IPS DF 4.7 (cell line): ENCODE measurements at regions not wholly inside any gene's neighbourhood (a gene's known extent, or its start where the extent isn't known, plus 50 kb on each side); places are given as distances from the start of the nearest gene placed in this dataset.

Source experiments
- DNase-seq: peaks from one replicate; pipeline ENCODE4 v3.0.0-alpha.2; 2013; ENCODE audit warnings: low spot score; ENCODE audit errors: extremely low read depth

DNA sequence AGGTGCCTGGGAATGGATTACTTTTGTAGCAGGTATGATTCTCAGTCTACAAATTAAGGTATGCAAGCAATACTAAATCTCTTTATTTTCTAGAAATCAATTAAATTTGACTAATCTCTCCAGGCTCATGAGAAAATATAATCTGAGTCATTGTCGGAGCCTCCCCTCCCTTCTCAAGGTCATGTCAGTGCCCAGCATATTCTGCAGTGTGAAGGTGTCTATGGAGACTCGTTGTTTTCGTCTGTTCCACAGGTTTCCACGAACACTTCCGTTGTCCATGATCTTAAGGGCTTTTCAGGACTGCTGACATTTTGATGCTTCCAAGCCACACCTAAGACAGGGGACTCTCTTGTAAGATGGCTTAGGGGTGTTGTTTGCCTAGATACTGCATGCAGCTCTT is 56.6 kb upstream of the SCOC start:
- no peak for DNase-seq

DNA sequence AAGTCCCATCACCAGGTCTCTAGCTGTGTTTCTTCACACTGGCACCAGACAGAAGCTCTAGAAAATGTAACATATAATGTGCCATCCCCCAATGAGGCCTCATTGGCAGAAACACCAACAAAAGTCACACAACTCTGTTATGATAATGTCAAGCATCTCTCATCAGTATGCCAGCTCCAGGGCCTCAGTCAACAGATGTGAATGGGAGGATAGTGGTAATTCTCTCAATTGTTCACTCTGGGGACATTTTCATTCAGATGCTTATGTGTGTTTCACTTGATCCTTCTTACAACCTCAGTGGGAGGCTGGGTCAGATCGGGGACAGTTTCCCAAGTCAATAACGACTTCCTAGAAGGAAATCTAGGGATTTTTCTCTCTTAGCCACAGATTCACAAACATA is 57.5 kb upstream of the SCOC start:
- DNase-seq = peak; percentile 33

DNA sequence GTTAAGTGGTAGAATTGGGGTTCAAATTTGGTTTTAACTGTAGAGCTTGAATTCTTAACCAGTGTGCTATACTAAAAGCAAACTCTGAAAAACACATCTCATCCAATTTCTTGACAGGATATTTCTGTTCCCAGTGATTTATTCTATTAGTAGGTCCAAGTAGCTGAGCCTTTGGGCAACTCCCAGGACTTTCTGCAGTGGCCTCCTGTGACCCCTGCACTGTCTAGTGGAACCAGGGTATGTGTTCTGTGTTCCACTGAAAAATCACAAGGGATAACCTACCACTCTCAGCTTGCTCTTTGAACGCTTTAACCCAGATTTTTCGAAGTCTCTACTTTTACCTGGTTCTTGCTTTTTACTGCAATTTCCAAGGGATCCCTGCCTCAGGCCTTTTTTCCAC is 58.0 kb upstream of the SCOC start:
- no peak for DNase-seq

DNA sequence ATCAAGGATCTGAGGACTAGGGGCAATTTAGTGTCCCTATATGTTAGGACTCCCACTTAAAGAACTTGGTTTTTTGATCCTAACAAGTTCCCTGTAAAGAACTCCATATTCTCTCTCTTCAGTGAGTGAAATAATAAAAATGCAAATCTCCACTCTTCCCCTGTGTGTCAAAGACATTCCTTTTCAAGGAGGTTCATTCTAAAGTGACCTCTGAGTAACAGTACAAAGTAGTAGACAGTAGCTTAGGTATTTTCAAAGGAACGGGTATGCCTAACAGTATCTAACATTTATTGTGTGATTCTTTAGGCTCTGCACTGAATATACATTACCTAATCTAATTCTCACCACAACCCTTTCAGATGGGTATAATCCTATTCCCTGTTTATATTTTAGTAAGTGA is 58.4 kb upstream of the SCOC start:
- DNase-seq = no peak

DNA sequence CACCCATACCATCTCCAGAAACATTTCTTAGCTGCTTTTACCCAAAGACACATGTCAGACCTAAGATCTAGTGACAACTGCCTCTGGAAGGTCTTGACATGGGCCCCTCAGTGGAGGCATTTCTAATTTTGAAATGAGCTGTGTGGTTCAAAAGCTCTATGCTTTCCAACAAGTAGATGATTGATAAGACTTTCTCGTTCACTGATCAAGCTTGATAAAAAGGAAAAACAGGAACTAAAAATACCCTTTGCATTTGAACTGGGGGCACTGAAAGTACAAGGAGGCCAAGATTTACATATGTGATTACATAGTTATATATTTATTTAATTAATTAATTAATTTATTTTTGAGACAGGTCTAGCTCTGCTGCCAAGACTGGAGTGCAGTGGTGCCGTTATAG is 61.3 kb upstream of the SCOC start:
- DNase-seq = no peak

DNA sequence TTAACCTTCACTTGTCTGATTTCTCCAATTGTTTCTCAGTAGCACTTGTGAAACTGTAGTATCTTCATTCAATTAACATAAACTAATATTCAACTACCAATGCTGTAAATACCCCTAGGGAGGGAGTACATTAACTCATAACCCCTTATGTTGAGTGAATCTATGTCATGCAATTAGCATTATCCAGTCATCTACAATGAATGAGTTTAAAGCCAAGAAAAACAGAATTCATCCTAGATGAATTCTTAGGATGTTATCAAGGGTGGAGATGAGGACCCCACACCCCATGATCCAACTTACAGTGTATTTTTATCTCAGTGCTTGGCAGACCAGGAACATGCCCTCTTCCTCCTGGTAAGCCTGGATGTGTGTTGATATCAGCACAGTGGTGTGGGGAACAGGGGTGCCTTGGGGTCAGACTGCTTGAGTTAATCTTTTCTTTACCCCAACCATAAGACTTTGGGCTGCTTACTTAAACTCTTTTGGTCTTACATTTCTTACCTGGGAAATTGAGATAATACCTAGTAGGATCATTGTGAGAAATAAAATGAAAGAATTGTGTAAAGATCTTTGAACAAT is 62.1 kb upstream of the SCOC start:
- DNase-seq = no peak

DNA sequence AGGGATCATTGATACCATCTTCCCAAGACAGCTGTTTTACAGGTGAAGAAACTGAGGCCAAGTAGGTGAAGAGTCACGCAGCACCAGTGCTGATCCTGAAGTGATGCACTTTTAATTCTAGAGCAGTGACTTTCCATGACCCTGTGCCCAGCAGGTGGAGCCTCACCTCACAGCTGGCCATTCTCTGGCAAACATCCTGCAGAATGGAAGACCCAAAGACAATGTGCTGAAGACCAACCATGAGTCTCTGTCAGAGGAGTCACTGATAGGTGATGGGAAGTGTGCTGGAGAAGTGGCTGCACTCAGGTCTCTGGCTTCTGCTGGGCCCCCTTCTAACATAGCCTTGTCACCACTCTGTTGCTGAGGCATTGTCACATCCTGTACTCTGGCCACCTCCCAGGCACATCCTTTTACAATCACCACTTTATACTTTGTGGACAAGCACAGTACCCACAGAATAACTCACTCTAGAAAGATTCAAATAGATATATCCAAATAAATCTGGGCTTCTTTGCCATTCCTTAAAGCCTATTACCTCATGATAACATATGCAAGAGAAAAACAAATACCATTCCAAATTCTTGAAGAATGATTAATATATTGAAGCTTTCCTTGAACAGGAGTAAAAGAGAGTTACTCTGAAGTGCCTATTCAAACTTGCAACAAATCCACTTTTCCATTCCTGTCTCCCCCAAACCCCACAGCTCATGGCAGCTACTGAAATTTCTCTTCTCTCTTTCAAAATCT is 64.1 kb upstream of the SCOC start:
- DNase-seq = no peak

DNA sequence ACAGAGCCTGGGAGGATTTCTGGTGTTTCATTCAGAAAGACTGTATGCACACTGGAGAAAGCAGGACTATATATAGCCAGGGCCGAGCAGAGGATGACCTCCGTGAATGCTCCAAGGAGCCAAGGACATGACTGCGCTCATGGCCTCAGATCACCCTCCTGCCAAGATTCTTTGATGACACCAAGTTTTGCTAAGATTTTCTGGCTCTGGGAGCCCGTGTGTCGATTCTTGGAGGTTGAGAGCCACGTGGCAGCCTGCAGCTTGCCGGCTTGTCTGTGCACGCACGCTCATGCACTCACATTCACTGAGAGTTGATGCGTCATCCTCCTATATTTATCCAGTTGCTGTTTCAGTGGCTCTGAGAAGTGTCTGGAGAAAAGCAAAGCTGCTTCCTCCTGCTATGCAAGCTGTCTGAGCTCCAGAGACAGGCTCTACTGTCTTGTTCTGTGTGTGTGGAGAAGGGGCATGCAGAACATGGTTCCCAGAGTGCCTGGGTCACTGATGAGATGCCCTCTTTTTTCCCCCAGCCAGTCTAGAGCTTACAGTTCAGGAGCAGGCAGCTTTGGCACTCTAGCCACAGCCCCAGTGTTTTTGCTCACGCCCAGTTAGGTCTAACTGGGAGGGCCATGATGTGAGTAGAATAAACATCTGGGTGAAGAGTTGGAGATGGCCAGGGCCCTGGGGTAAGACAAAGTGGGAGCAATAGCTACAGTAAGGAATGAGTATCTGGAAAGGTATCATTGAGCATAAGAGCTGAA is 64.9 kb upstream of the SCOC start:
- DNase-seq = no peak

DNA sequence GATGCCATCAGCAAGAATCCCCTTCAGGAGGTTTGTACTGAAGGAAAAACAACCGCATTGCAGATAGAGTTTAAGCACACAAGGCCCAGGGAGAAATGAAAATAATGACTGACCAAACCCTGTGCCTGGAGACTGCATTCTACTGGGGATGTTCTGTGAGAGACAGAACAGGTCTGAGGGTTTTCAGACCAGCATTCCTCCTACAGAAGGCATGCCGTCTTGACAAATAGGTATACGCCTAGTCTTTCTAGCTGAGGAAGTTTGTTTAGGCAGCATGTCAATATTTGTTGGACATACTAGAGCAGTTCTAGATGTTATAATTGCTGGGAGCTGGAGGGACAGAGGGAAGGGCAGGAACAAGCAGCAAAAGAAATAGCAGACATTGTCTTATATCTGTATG is 68.4 kb upstream of the SCOC start:
- DNase-seq = no peak

DNA sequence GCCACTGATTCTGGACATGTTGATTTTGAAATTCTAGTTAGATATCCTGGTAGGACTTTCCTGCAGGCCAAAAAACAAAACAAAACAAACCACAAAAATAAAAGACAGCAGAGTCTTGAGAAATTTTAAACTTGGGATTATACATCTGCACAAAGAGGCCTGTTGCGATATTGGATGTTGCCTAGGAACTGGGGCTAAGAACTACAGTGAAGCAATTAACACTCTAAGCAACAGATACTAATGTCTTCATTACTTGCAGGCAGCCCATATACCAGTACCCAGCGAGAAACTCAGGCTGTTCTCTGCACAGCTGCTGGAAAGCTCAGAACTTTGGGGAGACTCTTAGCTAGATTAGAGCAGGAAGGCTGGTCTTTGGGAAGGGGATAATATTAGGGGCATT is 69.1 kb upstream of the SCOC start:
- no peak for DNase-seq

DNA sequence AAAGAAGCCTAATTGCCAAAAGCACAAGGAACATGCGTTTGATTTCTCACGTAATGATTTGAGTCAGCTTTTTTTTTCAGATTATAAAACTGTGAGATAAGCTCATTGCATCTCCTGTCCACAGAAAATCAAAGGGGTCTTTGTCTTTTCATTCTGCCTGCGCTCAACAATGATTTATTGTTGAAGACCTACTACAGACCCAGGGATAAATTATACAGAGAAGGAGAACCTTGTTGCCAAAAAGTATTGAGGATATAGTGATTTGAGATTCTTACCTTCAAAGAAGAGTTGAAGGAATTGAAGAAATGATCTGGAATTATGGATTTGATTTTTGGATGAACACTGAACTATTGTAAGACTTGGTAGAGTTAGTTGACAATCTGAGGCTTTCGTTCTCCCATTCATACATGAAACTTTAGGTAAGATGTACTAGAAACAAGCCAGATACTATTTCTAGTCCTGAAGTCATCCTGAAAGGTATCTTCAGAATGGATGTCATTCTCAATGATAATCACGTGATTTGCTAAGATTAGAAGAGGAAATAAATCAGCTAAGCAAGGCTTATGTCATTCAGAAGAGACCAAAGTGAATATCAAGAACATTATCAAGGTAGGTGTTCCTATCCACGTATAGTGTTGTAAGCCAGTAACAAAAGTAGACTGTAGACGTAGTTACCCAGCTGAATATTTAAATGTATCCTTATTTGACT is 71.1 kb upstream of the SCOC start:
- DNase-seq = no peak

DNA sequence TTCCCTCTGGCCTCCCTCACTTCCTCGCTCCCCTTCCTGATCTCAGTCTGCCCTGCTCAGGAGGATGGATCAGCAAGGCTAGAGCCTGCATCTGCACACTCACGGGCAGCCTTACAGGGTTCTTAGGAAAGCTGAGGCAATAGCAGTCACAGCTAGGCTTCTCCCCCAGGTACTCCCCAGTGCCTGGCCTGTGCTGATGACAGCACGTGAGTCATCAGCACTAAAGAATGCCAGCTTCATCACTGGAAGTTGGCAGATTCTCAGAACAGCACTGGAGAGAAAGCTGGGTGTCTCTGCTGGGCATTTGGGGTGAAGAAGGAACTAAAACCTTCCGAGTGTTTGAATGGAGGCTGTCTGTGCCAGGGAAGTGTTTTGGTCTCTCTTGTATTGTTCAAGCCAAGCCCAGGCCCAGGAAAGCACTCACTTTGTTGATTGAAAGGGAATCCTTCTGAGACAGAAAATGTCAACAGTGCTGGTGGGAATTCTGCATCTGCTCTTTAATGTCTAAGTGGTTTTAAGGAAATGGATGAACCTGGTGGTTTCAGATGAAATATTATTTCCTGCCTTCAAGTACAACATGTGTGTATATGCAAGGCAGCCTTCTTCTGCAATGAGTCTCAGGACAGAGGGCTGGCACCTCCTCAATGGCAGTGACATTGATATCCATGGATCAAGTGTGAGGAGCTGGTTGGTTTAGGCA is 73.0 kb upstream of the SCOC start:
- no peak for DNase-seq

DNA sequence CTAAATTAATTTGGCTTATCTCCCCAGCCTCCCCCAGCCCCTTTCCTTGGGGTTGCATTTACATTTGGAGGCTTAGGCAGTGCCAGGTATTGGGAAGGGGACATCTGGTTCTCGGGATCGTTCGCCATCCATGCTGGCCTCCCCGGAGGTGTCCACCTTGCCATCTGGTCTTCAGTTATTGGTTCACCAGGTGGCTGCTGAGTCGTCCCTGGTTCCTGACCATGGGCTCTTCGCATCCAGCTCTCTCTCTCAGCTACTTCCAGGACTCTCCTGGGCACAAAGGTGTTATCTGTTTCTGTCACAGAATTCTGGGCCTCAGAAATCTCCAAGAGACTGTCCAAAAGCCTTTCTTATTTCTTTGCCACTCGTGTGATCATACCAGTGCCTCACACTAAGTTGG is 75.4 kb upstream of the SCOC start:
- no peak for DNase-seq

DNA sequence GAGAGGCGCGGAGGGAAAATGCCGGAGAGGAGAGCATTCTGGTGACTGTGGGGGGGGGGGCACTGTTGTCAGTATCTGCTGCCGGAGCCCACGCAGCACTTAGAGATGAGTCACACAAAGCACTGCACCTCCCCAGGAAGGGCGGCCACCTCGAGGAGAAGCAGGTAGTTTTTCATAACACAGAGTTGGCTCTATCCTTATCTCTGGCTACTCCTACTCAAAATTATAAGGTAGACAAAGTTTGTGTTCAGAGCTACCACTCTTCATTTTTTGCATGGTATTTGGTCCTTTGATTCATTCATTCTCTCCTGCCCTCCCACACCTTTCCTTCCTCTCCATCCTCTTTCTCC is 76.2 kb upstream of the SCOC start:
- DNase-seq = no peak

DNA sequence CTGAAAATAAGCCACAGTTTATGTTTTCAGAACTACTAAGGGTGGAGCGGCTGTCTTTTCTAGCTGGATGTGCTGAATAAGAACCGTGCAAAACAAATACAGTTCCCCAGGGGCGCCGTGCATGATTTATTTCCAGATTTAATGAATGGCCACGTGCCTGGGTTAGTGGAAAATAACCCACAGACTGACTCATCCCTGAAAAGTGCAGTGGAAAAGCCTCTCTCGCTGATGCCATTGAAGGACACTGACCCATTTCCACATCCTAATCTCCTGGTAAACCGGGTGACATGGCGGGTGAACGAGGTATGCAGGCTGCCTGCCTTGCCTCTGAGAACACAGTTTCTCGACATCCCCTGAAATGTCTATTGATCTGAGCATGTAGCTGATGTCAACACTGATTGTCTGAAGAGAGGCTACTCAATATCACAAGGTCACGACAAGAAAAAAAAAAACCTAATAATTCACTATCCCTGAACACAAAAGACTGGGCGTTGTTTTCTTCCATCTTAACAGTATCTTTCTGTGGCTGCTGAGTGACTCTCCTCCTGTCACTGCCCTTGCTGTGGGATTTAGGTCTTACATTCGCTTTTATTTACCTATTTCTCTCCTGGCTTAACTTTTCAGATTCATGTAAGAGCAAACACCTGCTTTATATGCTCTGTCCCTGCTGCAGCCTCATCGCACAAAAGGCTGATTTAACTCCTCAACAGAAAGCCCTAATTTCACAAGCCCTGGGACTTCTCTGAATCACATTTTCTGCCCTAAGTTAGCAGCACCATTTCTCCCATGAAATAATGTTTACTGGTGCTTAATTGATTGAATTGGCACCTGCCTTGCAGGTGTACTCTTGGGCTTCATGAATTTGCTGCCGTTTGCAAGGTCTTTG is 76.9 kb upstream of the SCOC start:
- no peak for DNase-seq

DNA sequence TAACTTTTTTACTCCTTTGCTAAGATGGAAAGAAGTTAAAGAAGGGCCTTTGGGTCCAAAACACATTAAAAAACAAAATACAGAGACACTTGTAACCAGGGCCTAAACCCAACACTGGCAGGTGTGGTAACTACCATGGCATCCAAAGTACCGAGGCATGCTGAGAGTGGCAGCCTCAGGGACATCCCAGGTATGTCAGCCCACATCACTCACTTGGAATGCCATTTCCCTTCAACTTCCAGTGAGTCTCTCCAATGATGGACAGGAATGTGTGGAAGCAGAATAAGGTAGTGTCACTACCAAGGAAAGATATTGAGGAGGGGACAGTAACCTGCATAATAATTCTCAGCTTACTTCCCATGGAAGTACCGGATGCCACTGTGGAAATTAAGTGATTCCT is 79.5 kb upstream of the SCOC start:
- no peak for DNase-seq

DNA sequence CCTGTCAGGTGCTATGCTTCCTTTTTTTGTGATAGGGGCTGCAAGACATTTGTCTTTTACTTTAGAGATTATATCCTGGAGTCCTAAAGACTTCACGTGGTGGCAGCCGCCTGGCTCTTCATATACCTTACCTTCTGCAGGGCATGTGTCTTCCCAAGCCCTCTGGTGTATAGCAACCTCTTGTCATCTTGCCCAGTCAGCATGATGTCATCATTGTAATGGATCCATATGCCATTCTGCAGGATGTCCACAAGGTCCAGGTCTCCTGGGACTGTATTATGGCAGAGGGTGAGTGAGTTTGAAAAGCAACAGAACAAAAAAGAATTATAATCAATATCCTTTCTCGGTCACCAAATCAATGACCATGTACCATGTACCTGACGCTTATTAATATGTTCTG is 82.2 kb upstream of the SCOC start:
- DNase-seq = no peak

DNA sequence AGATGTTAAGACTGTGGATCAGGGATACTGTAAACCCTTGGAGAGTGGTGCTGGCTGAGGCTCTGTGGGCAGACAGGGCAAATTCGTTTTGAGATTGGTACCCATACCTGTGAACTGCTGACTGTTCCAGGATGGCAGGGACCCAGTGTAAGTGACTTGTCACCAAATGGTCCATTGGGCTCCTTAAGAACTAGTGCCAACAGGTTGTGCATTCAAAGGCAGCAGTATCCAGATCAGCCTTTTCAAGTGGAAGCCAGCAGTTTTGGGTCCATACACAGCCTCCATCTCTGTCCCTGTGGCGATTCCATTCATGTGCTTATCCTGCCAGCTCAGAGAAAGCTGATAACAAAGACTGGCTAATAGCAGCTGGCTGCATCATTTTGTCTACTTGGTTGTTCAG is 84.0 kb upstream of the SCOC start:
- no peak for DNase-seq

DNA sequence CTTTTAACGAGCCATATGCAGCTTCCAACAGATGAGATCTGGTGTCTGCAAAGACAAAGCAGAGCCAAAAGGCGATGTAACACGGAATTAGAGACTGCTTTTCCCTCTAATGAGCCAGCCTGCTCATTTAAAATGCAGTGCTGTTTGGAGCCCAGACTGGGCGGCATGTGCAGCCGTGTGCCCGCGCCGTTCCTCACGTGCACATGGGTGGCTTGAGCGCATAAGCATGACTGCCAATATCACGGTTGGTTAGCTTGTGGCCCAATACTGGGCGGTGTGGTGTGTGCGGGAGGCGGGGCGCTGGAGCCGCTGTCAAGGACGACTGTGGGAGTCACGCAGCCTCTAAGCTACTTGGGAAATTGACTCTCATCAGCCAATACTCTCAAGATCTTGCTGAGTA is 87.0 kb upstream of the SCOC start:
- DNase-seq = no peak

DNA sequence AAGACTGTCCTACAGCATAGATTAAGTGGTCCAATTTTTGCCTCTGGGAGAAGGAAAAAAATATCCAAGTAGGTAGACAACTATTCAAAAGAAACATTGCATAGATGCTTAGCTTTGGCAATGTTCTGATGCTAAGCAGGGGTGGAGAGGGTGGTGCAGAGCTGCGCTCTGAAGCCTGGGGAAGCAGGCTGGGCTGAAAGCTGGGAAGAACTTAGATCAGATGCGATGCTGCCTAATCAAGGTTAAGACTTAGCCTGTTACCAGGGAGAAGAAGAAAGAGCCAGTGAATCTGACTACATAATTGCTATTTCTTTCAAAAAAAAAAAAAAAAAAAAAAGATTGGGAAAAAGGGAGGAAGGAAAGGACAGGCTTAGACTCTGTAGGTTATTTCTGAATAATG is 89.0 kb upstream of the SCOC start:
- DNase-seq = no peak
